Fibroblast of the aortic adventitia (primary cell): ENCODE measurements at regions not wholly inside any gene's neighbourhood (a gene's known extent, or its start where the extent isn't known, plus 50 kb on each side); places are given as distances from the start of the nearest gene placed in this dataset.
"Not testable (repeated sequence)": the region's sequence is repeated elsewhere in the genome, so short reads cannot be mapped to it uniquely, and the experiment has no call there.

Source experiments
- DNase-seq: peaks from one replicate; pipeline ENCODE4 v3.0.0-alpha.2; 2010; ENCODE audit warnings: low read depth
- H3K4me3 ChIP-seq: 2 replicates; pipeline ENCODE4 v1.5.1; 2011; ENCODE audit warnings: low read depth, mild to moderate bottlenecking, control low read depth, low read length, moderate library complexity
- CTCF ChIP-seq: IDR thresholded peaks from 2 replicates; pipeline ENCODE4 v1.5.1; 2011; ENCODE audit warnings: mild to moderate bottlenecking, low read length, control low read depth, inconsistent platforms; ENCODE audit not compliant: insufficient read depth

- no peak for TF ChIP-seq CTCF
- DNase-seq: peak; percentile 42
These were observed 108.2 kb upstream of the SLC38A2 start for GRCh38 chr12:46480724-46481123.

GRCh38 chr12:46480316-46480715, 107.7 kb upstream of the SLC38A2 start:
- no peak for DNase-seq
- no peak overlapping the region for H3K4me3 ChIP-seq
- TF ChIP-seq CTCF: no peak

More at GRCh38 chr12:46480724-46481123, 108.2 kb upstream of the SLC38A2 start:
- no peak overlapping the region for H3K4me3 ChIP-seq

- H3K4me3 ChIP-seq: no peak overlapping the region
- no peak for TF ChIP-seq CTCF
- DNase-seq: no peak
These were observed 105.5 kb upstream of the SLC38A2 start for GRCh38 chr12:46478123-46478522.

- TF ChIP-seq CTCF: no peak
- no peak for DNase-seq
- H3K4me3 ChIP-seq: no peak overlapping the region
These were observed 105.0 kb upstream of the SLC38A2 start for GRCh38 chr12:46477541-46477940.

GRCh38 chr12:46475972-46476645, 103.5 kb upstream of the SLC38A2 start:
- H3K4me3 ChIP-seq: no peak overlapping the region
- no peak for TF ChIP-seq CTCF
- DNase-seq: no peak

GRCh38 chr12:46474385-46474784, 101.8 kb upstream of the SLC38A2 start:
- not testable (repeated sequence) for DNase-seq, H3K4me3 ChIP-seq

GRCh38 chr12:46473634-46474329, 101.2 kb upstream of the SLC38A2 start:
- H3K4me3 ChIP-seq: no peak overlapping the region
- no peak for TF ChIP-seq CTCF
- DNase-seq: peak; percentile 98
